ENCODE measurements at regions not wholly inside any gene's neighbourhood (a gene's known extent, or its start where the extent isn't known, plus 50 kb on each side); places are given as distances from the start of the nearest gene placed in this dataset.

DNA sequence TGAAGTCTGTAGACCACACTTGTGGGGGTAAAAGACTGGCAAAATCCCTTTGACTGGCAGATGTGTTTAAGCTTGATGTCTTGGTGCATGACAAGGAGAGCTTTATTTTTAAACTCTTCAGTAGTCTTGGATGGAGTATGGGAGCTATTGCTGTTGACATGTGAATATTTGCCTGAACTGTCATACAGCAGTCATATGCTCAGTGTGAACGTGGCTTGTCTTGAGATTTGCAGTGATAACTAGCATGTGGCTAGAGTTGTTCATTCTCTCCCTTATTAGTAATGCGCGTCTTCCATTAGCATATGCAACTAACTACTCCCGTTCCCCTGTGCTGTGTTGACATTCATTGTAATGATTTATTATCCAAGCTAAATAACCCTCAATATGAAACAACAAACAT, 523.6 kb upstream of the WWC1 start:
- H3K36me3 ChIP-seq (ENCODE audit: control insufficient read depth in 2 of 2, insufficient read depth in 2 of 2, low read length in 2 of 2): no peaks in the 10 kb centered on the region
- no peaks in the 10 kb centered on the region for H3K9me3 ChIP-seq (ENCODE audit: control insufficient read depth in 2 of 2, low read length in 2 of 2)
- H3K4me3 ChIP-seq (ENCODE audit: low read length in 2 of 2): no peak overlapping the region

DNA sequence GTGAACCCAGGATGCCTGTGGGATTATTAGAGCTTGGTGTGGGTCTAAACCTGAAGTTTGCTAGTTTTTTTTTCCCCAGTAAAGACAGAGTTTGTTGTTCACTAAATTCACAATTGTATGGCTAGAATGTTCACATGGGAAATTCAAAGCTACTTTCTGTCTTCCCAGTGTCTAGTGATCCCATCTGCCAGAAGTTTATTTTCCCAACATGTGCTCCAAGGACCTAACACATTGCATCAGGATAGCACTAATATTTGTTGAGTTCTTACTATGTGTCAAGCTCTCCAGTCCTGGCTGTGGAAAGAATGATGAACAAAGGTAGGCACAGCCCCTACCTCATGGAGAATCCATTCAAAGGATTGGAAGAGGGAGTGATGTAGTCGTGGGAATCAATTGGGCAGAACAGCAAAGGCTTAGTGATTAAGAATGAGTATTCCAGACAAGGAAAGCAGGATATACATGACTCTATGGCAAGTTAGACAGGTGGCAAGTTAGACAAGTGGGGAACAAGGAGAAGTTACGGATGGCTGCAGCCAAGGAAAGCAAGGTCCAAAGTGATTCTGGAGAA, 521.5 kb upstream of the WWC1 start:
- H3K4me1 ChIP-seq (ENCODE audit: control insufficient read depth, insufficient read depth, low read length): no peaks in the 10 kb centered on the region
- H3K27ac ChIP-seq (ENCODE audit: low read length): no peak overlapping the region
- no peaks in the 10 kb centered on the region for H3K36me3 ChIP-seq (ENCODE audit: control insufficient read depth in 2 of 2, insufficient read depth in 2 of 2, low read length in 2 of 2)
- no peak overlapping the region for H3K9ac ChIP-seq (ENCODE audit: low read length in 2 of 2)
- H3K27me3 ChIP-seq (ENCODE audit: control insufficient read depth in 1 of 2, insufficient read depth in 2 of 2, low read length in 2 of 2): no peaks in the 10 kb centered on the region
- no peak overlapping the region for H3K4me3 ChIP-seq (ENCODE audit: low read length in 2 of 2)
- H3K9me3 ChIP-seq (ENCODE audit: control insufficient read depth in 2 of 2, low read length in 2 of 2): no peaks in the 10 kb centered on the region

More for the DNA sequence above, 523.6 kb upstream of the WWC1 start:
- no peaks in the 10 kb centered on the region for H3K27me3 ChIP-seq (ENCODE audit: control insufficient read depth in 1 of 2, insufficient read depth in 2 of 2, low read length in 2 of 2)
- no peak overlapping the region for H3K9ac ChIP-seq (ENCODE audit: low read length in 2 of 2)
- no peaks in the 10 kb centered on the region for H3K4me1 ChIP-seq (ENCODE audit: control insufficient read depth, insufficient read depth, low read length)
- H3K27ac ChIP-seq (ENCODE audit: low read length): no peak overlapping the region

DNA sequence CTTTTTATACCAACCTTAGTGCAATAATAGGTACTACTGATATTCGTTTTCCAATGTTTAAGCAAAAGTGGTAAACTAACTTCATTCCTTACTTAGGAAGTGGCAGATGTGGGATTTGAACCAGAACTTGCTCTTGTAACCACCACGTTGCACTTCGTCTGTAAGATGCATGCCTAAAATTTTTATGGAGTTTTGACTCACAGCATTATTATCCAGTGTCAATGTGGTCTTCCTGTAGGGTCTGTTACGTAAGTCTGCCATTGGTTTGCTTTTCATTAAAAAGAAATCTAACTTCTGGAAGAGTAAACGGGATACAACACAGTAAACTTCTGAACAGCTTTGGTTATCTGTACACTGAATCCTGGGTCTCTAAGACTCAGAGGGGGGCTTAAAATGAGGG, 521.0 kb upstream of the WWC1 start:
- H3K4me1 ChIP-seq (ENCODE audit: control insufficient read depth, insufficient read depth, low read length): no peaks in the 10 kb centered on the region
- H3K9me3 ChIP-seq (ENCODE audit: control insufficient read depth in 2 of 2, low read length in 2 of 2): no peaks in the 10 kb centered on the region
- H3K27me3 ChIP-seq (ENCODE audit: control insufficient read depth in 1 of 2, insufficient read depth in 2 of 2, low read length in 2 of 2): no peaks in the 10 kb centered on the region
- no peaks in the 10 kb centered on the region for H3K36me3 ChIP-seq (ENCODE audit: control insufficient read depth in 2 of 2, insufficient read depth in 2 of 2, low read length in 2 of 2)
- H3K4me3 ChIP-seq (ENCODE audit: low read length in 2 of 2): no peak overlapping the region
- no peak overlapping the region for H3K27ac ChIP-seq (ENCODE audit: low read length)
- H3K9ac ChIP-seq (ENCODE audit: low read length in 2 of 2): no peak overlapping the region

DNA sequence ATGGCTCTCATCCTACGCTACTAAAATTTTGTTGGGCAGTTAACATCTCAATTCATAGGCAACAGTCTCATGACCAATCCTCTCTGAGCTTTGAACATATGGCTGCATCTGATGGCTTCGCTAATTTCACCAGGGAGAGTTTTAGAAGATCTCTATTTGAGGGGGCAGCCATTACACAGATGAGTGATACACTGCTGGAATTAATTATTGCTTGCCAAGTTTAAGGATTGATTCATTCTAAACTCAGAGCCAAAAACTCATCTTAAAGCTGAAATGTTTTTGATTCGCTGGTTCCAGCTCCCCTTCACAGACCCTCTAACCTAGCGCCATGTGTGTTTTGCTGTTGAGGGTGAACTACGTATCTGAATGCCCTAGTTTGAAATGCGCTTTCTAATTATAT, 519.9 kb upstream of the WWC1 start:
- Histone ChIP-seq H3K9me3 (ENCODE audit: control insufficient read depth in 2 of 2, low read length in 2 of 2) (no peaks in the 10 kb centered on the region), H3K4me1 (ENCODE audit: control insufficient read depth, insufficient read depth, low read length) (no peaks in the 10 kb centered on the region), H3K27me3 (ENCODE audit: control insufficient read depth in 1 of 2, insufficient read depth in 2 of 2, low read length in 2 of 2) (no peaks in the 10 kb centered on the region), H3K4me3 (ENCODE audit: low read length in 2 of 2) (no peak overlapping the region), H3K36me3 (ENCODE audit: control insufficient read depth in 2 of 2, insufficient read depth in 2 of 2, low read length in 2 of 2) (no peaks in the 10 kb centered on the region), H3K27ac (ENCODE audit: low read length) (no peak overlapping the region), H3K9ac (ENCODE audit: low read length in 2 of 2) (no peak overlapping the region)

DNA sequence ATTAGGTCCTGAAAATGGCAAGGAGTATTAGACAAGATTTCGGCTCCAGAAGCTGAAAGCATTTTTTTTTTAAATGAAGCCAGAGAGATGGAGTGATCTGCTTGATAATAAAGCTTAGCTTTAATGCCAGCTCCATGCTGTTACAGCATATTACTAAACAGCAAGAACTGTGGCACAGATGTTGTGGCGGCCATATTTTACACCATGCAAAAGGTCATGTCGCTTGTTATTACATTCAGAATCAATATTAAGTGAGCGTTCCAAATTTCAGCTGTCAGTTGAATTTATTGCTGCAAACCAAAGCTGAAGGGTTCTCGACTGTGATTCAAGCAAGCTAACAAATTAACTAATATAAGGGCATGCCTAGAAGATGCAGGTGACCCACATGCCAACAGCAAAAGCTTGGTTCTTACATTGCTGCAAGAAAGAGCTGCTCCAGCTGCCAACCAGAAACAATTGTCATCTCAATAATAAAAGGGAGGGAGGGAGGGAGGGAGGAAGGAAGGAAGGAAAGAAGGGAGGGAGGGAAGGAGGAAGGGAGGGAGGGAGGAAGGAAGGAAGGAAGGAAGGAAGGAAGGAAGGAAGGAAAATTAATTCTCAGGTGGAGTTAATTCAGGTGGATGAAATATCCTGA, 517.7 kb upstream of the WWC1 start:
- no peaks in the 10 kb centered on the region for H3K27me3 ChIP-seq (ENCODE audit: control insufficient read depth in 1 of 2, insufficient read depth in 2 of 2, low read length in 2 of 2)
- no peak overlapping the region for H3K4me3 ChIP-seq (ENCODE audit: low read length in 2 of 2)
- no peaks in the 10 kb centered on the region for H3K36me3 ChIP-seq (ENCODE audit: control insufficient read depth in 2 of 2, insufficient read depth in 2 of 2, low read length in 2 of 2)
- no peak overlapping the region for H3K9ac ChIP-seq (ENCODE audit: low read length in 2 of 2)
- H3K4me1 ChIP-seq (ENCODE audit: control insufficient read depth, insufficient read depth, low read length): no peaks in the 10 kb centered on the region
- H3K9me3 ChIP-seq (ENCODE audit: control insufficient read depth in 2 of 2, low read length in 2 of 2): no peaks in the 10 kb centered on the region
- H3K27ac ChIP-seq (ENCODE audit: low read length): no peak overlapping the region

DNA sequence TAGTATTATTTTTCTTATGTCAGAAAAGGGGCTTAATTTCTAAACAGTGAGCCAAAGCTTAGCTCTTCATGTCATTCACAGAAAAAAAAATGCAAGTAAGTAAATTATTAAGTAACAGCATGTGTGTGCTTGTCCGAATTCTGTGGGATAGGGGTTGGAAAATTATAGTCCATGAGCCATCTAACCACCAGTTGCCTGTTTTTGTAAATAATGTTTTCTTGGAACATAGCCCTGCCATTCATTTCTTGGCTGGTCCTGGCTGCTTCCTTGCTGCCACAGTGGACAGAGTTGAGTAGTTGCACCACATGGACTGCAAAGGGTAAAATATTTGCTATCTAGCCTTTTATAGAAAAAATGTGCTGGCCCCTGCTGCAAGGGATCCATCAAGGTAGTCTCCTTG, 513.7 kb upstream of the WWC1 start:
- Histone ChIP-seq H3K27me3 (ENCODE audit: control insufficient read depth in 1 of 2, insufficient read depth in 2 of 2, low read length in 2 of 2) (no peaks in the 10 kb centered on the region), H3K36me3 (ENCODE audit: control insufficient read depth in 2 of 2, insufficient read depth in 2 of 2, low read length in 2 of 2) (no peaks in the 10 kb centered on the region), H3K4me1 (ENCODE audit: control insufficient read depth, insufficient read depth, low read length) (no peaks in the 10 kb centered on the region), H3K27ac (ENCODE audit: low read length) (no peak overlapping the region), H3K9ac (ENCODE audit: low read length in 2 of 2) (no peak overlapping the region), H3K4me3 (ENCODE audit: low read length in 2 of 2) (no peak overlapping the region), H3K9me3 (ENCODE audit: control insufficient read depth in 2 of 2, low read length in 2 of 2) (no peaks in the 10 kb centered on the region)

DNA sequence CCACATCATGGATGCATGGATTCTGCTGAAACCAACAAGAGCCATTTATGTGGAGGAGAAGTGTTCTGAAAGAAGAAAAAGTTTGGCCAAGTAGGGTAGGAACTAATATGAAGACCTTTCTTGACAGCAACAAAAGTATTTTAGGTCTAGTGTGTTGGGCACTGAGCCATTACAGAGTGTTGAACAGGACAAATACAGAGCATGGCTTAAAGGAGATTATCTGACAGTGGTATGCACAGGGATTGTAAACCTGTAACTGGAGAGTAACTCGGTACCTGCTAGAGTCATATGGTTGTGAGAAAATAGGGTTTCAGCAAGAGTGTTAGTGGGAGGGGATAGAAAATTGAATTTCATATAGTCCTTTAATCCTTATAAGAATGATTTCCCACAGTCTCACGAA, 513.2 kb upstream of the WWC1 start:
- no peaks in the 10 kb centered on the region for H3K36me3 ChIP-seq (ENCODE audit: control insufficient read depth in 2 of 2, insufficient read depth in 2 of 2, low read length in 2 of 2)

DNA sequence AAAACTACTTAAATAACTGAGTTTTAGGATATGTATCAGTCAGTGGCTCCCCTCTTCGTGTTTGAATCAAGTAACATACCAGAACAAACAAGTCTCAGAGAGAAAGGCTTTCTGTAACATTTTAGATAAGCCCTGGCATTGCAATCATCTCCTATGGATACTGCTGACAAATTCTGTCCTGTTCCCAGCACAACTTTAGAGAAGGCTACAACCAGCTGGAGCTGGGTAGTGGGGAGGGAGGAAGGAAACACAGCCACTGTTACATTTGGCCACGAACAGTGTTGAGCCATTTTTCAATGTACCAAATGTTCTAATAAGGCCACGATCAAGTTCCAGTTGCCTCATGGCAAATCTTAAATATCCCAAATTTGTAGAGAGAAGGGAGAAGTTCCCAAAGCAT, 511.8 kb upstream of the WWC1 start:
- H3K36me3 ChIP-seq (ENCODE audit: control insufficient read depth in 2 of 2, insufficient read depth in 2 of 2, low read length in 2 of 2): no peaks in the 10 kb centered on the region
- H3K4me1 ChIP-seq (ENCODE audit: control insufficient read depth, insufficient read depth, low read length): no peaks in the 10 kb centered on the region
- no peak overlapping the region for H3K27ac ChIP-seq (ENCODE audit: low read length)
- no peak overlapping the region for H3K4me3 ChIP-seq (ENCODE audit: low read length in 2 of 2)
- no peaks in the 10 kb centered on the region for H3K9me3 ChIP-seq (ENCODE audit: control insufficient read depth in 2 of 2, low read length in 2 of 2)
- H3K9ac ChIP-seq (ENCODE audit: low read length in 2 of 2): no peak overlapping the region
- H3K27me3 ChIP-seq (ENCODE audit: control insufficient read depth in 1 of 2, insufficient read depth in 2 of 2, low read length in 2 of 2): no peaks in the 10 kb centered on the region

More for the DNA sequence above, 513.2 kb upstream of the WWC1 start:
- Histone ChIP-seq H3K27me3 (ENCODE audit: control insufficient read depth in 1 of 2, insufficient read depth in 2 of 2, low read length in 2 of 2) (no peaks in the 10 kb centered on the region), H3K4me3 (ENCODE audit: low read length in 2 of 2) (no peak overlapping the region), H3K9ac (ENCODE audit: low read length in 2 of 2) (no peak overlapping the region), H3K27ac (ENCODE audit: low read length) (no peak overlapping the region), H3K4me1 (ENCODE audit: control insufficient read depth, insufficient read depth, low read length) (no peaks in the 10 kb centered on the region), H3K9me3 (ENCODE audit: control insufficient read depth in 2 of 2, low read length in 2 of 2) (no peaks in the 10 kb centered on the region)

DNA sequence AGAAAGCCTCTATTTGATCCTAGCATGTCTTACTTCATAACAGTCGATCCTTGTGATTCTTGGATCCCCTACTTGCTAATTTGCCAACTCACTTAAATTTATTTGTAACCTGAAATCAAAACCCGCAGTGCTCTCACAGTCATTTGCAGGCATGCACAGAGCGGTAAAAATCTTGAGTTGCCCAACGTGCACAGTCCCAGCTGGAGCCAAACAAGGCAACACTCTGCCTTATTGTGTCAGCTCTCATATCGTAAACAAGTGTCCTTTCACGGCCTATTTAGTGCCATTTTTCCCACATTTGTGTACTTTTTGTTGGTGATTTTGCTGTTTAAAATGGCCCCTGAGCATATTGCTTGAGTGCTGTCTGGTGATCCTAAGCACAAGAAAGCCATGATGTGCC, 511.3 kb upstream of the WWC1 start:
- Histone ChIP-seq H3K36me3 (ENCODE audit: control insufficient read depth in 2 of 2, insufficient read depth in 2 of 2, low read length in 2 of 2) (no peaks in the 10 kb centered on the region), H3K4me1 (ENCODE audit: control insufficient read depth, insufficient read depth, low read length) (no peaks in the 10 kb centered on the region), H3K27me3 (ENCODE audit: control insufficient read depth in 1 of 2, insufficient read depth in 2 of 2, low read length in 2 of 2) (no peaks in the 10 kb centered on the region), H3K4me3 (ENCODE audit: low read length in 2 of 2) (no peak overlapping the region), H3K27ac (ENCODE audit: low read length) (no peak overlapping the region), H3K9ac (ENCODE audit: low read length in 2 of 2) (no peak overlapping the region), H3K9me3 (ENCODE audit: control insufficient read depth in 2 of 2, low read length in 2 of 2) (no peaks in the 10 kb centered on the region)

DNA sequence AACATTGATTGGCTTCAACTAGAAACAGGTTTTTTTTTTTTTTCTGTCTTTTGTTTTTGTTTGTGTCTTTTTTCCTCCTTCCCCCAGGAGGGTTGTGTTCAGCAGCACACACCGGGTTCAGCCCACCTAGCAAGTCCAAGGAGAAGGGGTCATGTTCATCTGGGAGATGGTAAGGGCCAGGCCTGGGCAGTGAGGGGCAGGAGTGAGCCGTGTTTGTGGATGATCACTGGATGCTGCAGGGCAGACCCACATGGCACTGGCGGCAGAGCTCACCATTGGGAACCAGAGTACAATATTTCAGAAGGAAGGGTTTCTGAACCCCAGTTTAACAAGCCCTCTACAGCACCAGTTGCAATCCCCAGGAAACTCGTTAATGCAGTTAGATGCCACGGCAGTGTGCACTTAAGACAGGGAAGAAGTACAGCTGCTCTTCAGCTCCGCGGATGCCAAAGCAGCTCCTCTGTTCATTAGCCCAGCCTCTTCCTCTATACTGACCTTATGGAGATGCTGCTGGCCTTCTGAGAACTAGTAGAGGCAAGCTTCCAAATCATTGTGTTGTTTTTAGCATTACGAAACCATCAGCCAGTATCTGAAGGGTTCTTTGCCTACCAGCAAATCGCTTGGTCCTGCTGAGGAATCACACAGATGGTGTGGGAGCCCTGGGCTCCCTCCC, 508.2 kb upstream of the WWC1 start:
- Histone ChIP-seq H3K9me3 (ENCODE audit: control insufficient read depth in 2 of 2, low read length in 2 of 2) (no peaks in the 10 kb centered on the region), H3K9ac (ENCODE audit: low read length in 2 of 2) (no peak overlapping the region), H3K4me3 (ENCODE audit: low read length in 2 of 2) (no peak overlapping the region), H3K4me1 (ENCODE audit: control insufficient read depth, insufficient read depth, low read length) (no peaks in the 10 kb centered on the region), H3K27me3 (ENCODE audit: control insufficient read depth in 1 of 2, insufficient read depth in 2 of 2, low read length in 2 of 2) (no peaks in the 10 kb centered on the region), H3K36me3 (ENCODE audit: control insufficient read depth in 2 of 2, insufficient read depth in 2 of 2, low read length in 2 of 2) (no peaks in the 10 kb centered on the region), H3K27ac (ENCODE audit: low read length) (no peak overlapping the region)

DNA sequence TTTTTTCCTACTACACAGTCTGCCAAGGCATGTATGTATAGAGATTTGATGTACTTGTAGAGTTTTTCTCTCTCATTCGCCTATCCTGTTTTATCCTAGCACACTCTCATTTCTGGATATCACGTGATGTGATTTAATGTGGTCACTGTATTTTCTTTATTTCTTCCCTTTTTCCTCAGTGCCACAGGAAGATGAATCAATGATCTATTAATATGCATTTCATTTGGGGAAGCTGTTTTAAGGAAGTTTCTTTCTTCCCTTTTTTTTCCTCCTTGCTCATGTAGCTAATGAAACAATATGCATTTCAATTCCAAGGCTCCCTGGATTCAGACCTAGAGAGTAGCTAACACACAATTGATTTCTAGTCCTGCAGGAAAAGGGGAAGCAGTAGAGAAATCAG, 506.3 kb upstream of the WWC1 start:
- H3K36me3 ChIP-seq (ENCODE audit: control insufficient read depth in 2 of 2, insufficient read depth in 2 of 2, low read length in 2 of 2): no peaks in the 10 kb centered on the region
- no peak overlapping the region for H3K4me3 ChIP-seq (ENCODE audit: low read length in 2 of 2)
- H3K9me3 ChIP-seq (ENCODE audit: control insufficient read depth in 2 of 2, low read length in 2 of 2): no peaks in the 10 kb centered on the region
- no peak overlapping the region for H3K9ac ChIP-seq (ENCODE audit: low read length in 2 of 2)
- no peaks in the 10 kb centered on the region for H3K27me3 ChIP-seq (ENCODE audit: control insufficient read depth in 1 of 2, insufficient read depth in 2 of 2, low read length in 2 of 2)
- no peaks in the 10 kb centered on the region for H3K4me1 ChIP-seq (ENCODE audit: control insufficient read depth, insufficient read depth, low read length)
- no peak overlapping the region for H3K27ac ChIP-seq (ENCODE audit: low read length)

Data from stomach smooth muscle (tissue), 2 donors.